HG02798 (cell line): ENCODE measurements at regions not wholly inside any gene's neighbourhood (a gene's known extent, or its start where the extent isn't known, plus 50 kb on each side); places are given as distances from the start of the nearest gene placed in this dataset.

ENCODE experiments used
- ATAC-seq: cut with Tn5 transposase; IDR thresholded peaks from one replicate; pipeline ENCODE4 v1.9.1; 2021; ENCODE audit warnings: mild to moderate bottlenecking; ENCODE audit not compliant: unreplicated experiment, poor library complexity

GRCh38 chr12:61504396-61505080, 755.7 kb upstream of the USP15 start:
- ATAC-seq = no peak

GRCh38 chr12:61513499-61513898, 746.7 kb upstream of the USP15 start:
- ATAC-seq = no peak

GRCh38 chr12:61514016-61514415, 746.2 kb upstream of the USP15 start:
- no peak for ATAC-seq

GRCh38 chr12:61521258-61521657, 738.9 kb upstream of the USP15 start:
- ATAC-seq = no peak

- no peak for ATAC-seq
Measured at GRCh38 chr12:61523276-61523992, 736.8 kb upstream of the USP15 start.

GRCh38 chr12:61524851-61525250, 735.4 kb upstream of the USP15 start:
- no peak for ATAC-seq

GRCh38 chr12:61525331-61525730, 734.9 kb upstream of the USP15 start:
- no peak for ATAC-seq

GRCh38 chr12:61530456-61530855, 729.7 kb upstream of the USP15 start:
- no peak for ATAC-seq

- ATAC-seq = no peak
Measured at GRCh38 chr12:61531195-61531594, 729.0 kb upstream of the USP15 start.

GRCh38 chr12:61536117-61536516, 724.1 kb upstream of the USP15 start:
- ATAC-seq = no peak

GRCh38 chr12:61536525-61536924, 723.7 kb upstream of the USP15 start:
- ATAC-seq = no peak

- ATAC-seq = no peak
Measured at GRCh38 chr12:61538951-61539350, 721.3 kb upstream of the USP15 start.

- ATAC-seq = no peak
Measured at GRCh38 chr12:61542551-61542950, 717.7 kb upstream of the USP15 start.

GRCh38 chr12:61546296-61546695, 713.9 kb upstream of the USP15 start:
- ATAC-seq = no peak

GRCh38 chr12:61553091-61553490, 707.1 kb upstream of the USP15 start:
- ATAC-seq = no peak

- no peak for ATAC-seq
Measured at GRCh38 chr12:61554268-61555008, 705.8 kb upstream of the USP15 start.

GRCh38 chr12:61563665-61564450, 696.3 kb upstream of the USP15 start:
- no peak for ATAC-seq

GRCh38 chr12:61564466-61564865, 695.7 kb upstream of the USP15 start:
- ATAC-seq = no peak

GRCh38 chr12:61566183-61566582, 694.0 kb upstream of the USP15 start:
- no peak for ATAC-seq

- ATAC-seq = no peak
Measured at GRCh38 chr12:61574339-61574738, 685.9 kb upstream of the USP15 start.

GRCh38 chr12:61584943-61585342, 675.3 kb upstream of the USP15 start:
- ATAC-seq = no peak
